Prostate gland (tissue), 2 donors: ENCODE measurements at regions not wholly inside any gene's neighbourhood (a gene's known extent, or its start where the extent isn't known, plus 50 kb on each side); places are given as distances from the start of the nearest gene placed in this dataset.

Source experiments
- CTCF ChIP-seq, 4 experiments: fragments of 200-600 bp in 2 of 4; fragments of 450-650 bp in 2 of 4; sonication (generic) in 2 of 4; IDR thresholded peaks; 1 replicate in 3 of 4; 2 replicates in 1 of 4; pipeline ENCODE4 v1.5.1; 2016 to 2019; ENCODE audit warnings: antibody characterized with exemption in 4 of 4, mild to moderate bottlenecking in 2 of 4, moderate library complexity in 2 of 4
- POLR2AphosphoS5 ChIP-seq: sonication (generic); formaldehyde crosslinking; IDR thresholded peaks from one replicate; pipeline ENCODE4 v1.6.1; 2017; ENCODE audit warnings: antibody characterized with exemption

DNA sequence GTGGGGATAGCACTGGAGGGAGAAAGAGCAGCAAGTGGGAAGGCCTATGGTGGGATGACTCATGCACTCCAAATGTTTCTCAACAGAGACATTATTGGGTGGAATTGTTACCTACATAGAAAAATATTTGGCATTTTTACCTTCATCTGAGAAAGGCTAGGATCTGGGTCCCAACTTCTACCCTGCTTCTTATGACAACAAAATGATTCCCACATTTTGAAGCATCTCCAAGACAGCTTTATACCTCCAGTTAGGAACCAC, 908.9 kb upstream of the GYPC start:
- no peak for TF ChIP-seq CTCF (IDR thresholded peaks at IDR 0.05)
- no peak for TF ChIP-seq POLR2AphosphoS5
